Vagina (tissue), 2 donors: ENCODE measurements at regions not wholly inside any gene's neighbourhood (a gene's known extent, or its start where the extent isn't known, plus 50 kb on each side); places are given as distances from the start of the nearest gene placed in this dataset.

Experiments
- POLR2A ChIP-seq, 2 donors: fragments of 450-650 bp; IDR thresholded peaks; one replicate each; pipeline ENCODE4 v1.6.1; 2017; ENCODE audit warnings: antibody characterized with exemption in 2 of 2, mild to moderate bottlenecking in 2 of 2, moderate library complexity in 2 of 2
- POLR2AphosphoS5 ChIP-seq, 2 donors: sonication (generic); formaldehyde crosslinking; IDR thresholded peaks; one replicate each; pipeline ENCODE4 v1.9.0; 2017; ENCODE audit warnings: antibody characterized with exemption in 2 of 2, mild to moderate bottlenecking in 2 of 2, low read depth in 1 of 2; ENCODE audit not compliant: insufficient read depth in 1 of 2

GRCh38 chr5:166561759-166562158 is 1729.7 kb upstream of the WWC1 start:
- TF ChIP-seq POLR2A (IDR thresholded peaks at IDR 0.05) (no peak), POLR2AphosphoS5 (IDR thresholded peaks at IDR 0.05; ENCODE audit: insufficient read depth in 1 of 2, low read depth in 1 of 2) (no peak)
